IMR-90 (cell line): ENCODE measurements at regions not wholly inside any gene's neighbourhood (a gene's known extent, or its start where the extent isn't known, plus 50 kb on each side); places are given as distances from the start of the nearest gene placed in this dataset.

ENCODE experiments used
- BHLHE40 ChIP-seq: fragments of 150-350 bp; IDR thresholded peaks from 2 replicates; pipeline ENCODE4 v1.6.1; 2016; ENCODE audit warnings: mild to moderate bottlenecking, low read depth, low read length
- CEBPB ChIP-seq: IDR thresholded peaks from 2 replicates; pipeline ENCODE4 v1.6.1; 2012; ENCODE audit warnings: low read depth, low read length, improper control_type of control experiment
- CHD1 ChIP-seq: IDR thresholded peaks from 2 replicates; pipeline ENCODE4 v1.6.1; 2012; ENCODE audit warnings: low read depth, low read length, improper control_type of control experiment
- ELK1 ChIP-seq: fragments of 150-350 bp; IDR thresholded peaks from 2 replicates; pipeline ENCODE4 v1.6.1; 2016; ENCODE audit warnings: low read depth, mild to moderate bottlenecking, low read length, moderate library complexity, borderline replicate concordance
- MAZ ChIP-seq: IDR thresholded peaks from 2 replicates; pipeline ENCODE4 v1.6.1; 2012; ENCODE audit warnings: low read depth, mild to moderate bottlenecking, low read length, improper control_type of control experiment, moderate library complexity, borderline replicate concordance
- POLR2A ChIP-seq: IDR thresholded peaks from 2 replicates; pipeline ENCODE4 v1.6.1; 2012; ENCODE audit warnings: mild to moderate bottlenecking, low read depth, low read length
- RCOR1 ChIP-seq: IDR thresholded peaks from 2 replicates; pipeline ENCODE4 v1.6.1; 2012; ENCODE audit warnings: mild to moderate bottlenecking, low read length, improper control_type of control experiment; ENCODE audit not compliant: insufficient replicate concordance
- SMC3 ChIP-seq: fragments of 150-350 bp; IDR thresholded peaks from 2 replicates; pipeline ENCODE4 v1.6.1; 2016; ENCODE audit warnings: low read depth, mild to moderate bottlenecking, antibody characterized with exemption, low read length, moderate library complexity
- USF2 ChIP-seq: fragments of 150-350 bp; IDR thresholded peaks from 2 replicates; pipeline ENCODE4 v1.6.1; 2017; ENCODE audit warnings: mild to moderate bottlenecking, antibody characterized with exemption, low read length, low read depth
- TF ChIP-seq, protein P1 (sequence below): conservative IDR thresholded peaks from 2 replicates; pipeline ENCODE4 v1.5.1; 2012; ENCODE audit warnings: mild to moderate bottlenecking, low read depth, low read length, improper control_type of control experiment

GRCh38 chr6:43997345-43997677 is 129.9 kb downstream of the MRPL14 start:
- TF ChIP-seq, protein P1, sequence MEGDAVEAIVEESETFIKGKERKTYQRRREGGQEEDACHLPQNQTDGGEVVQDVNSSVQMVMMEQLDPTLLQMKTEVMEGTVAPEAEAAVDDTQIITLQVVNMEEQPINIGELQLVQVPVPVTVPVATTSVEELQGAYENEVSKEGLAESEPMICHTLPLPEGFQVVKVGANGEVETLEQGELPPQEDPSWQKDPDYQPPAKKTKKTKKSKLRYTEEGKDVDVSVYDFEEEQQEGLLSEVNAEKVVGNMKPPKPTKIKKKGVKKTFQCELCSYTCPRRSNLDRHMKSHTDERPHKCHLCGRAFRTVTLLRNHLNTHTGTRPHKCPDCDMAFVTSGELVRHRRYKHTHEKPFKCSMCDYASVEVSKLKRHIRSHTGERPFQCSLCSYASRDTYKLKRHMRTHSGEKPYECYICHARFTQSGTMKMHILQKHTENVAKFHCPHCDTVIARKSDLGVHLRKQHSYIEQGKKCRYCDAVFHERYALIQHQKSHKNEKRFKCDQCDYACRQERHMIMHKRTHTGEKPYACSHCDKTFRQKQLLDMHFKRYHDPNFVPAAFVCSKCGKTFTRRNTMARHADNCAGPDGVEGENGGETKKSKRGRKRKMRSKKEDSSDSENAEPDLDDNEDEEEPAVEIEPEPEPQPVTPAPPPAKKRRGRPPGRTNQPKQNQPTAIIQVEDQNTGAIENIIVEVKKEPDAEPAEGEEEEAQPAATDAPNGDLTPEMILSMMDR, result no peak
- no peak for TF ChIP-seq SMC3
- TF ChIP-seq ELK1, result no peak
- TF ChIP-seq POLR2A, result no peak
- no peak for TF ChIP-seq MAZ
- TF ChIP-seq USF2, result no peak
- TF ChIP-seq BHLHE40, result no peak
- TF ChIP-seq CEBPB, result no peak
- TF ChIP-seq RCOR1, result no peak
- no peak for TF ChIP-seq CHD1
